Stimulated activated CD4-positive, alpha-beta T cell treated with anti-CD3 and anti-CD28 coated beads, Interleukin-1b, Interleukin-23, amount 100 ng/mL, for 1 hour (primary cell): ENCODE measurements at regions not wholly inside any gene's neighbourhood (a gene's known extent, or its start where the extent isn't known, plus 50 kb on each side); places are given as distances from the start of the nearest gene placed in this dataset.
A peak's percentile ranks its signal among the peaks of the same experiment; 100 is the strongest.

Experiments used
- DNase-seq, 2 donors: peaks; one replicate each; pipeline ENCODE4 v3.0.0-alpha.2; 2020; ENCODE audit warnings: low read depth in 2 of 2

DNA sequence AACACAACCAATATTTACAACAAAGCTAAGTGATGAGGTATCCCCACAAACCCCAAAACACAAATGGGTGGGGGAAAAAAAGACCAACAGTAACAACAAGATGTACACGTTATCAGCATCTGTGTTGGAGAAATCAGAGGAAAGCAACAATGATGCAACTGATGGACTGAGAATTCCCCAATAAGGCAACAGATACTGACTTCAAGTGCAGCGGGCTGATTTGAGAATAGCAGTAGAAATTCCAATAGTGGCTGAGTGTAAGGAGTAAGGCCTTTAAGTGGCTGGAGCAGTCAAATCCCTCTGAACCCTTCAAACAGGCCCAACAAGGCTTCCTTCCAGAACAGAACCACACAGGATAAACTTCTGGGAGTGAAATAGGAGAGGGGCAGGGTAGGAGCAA is 97.6 kb downstream of the TM2D1 start:
- DNase-seq: no peak

DNA sequence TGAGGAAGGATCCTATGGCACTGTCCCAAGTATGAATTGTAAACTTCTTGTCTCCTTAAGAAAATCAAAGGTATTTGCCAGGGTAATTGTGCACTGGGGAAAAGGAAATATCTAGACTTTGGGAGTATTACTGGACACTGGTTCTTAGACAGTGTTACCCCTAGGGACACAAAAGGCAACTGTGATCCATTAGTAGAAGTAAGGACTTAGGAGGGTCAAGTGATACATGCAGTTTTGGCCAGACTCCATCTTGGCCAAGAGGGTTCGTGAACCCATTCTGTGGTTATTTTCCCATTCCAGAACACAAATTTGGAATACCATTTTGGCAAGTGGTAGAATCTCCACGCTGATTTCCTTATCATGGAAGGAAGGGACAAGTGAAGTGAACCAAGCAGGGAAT is 98.1 kb downstream of the TM2D1 start:
- DNase-seq: no peak

DNA sequence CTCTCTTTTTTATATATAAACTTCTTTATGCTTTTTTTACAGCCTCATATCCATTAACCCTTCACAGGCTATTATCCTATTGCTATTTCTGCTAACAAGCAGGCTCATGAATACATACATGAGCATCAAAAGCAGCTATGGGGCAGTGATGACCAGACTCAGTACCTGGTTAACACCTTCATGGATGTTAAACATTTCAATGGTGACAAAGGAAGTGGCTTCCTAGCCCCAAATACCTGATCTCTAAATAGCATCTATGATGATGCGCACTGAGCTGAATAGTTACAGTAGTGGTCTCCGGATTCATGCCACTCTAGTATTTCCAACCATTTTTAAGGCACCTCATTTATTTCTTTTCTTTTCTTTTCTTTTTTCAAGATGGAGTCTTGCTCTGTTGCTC is 101.1 kb downstream of the TM2D1 start:
- no peak for DNase-seq

DNA sequence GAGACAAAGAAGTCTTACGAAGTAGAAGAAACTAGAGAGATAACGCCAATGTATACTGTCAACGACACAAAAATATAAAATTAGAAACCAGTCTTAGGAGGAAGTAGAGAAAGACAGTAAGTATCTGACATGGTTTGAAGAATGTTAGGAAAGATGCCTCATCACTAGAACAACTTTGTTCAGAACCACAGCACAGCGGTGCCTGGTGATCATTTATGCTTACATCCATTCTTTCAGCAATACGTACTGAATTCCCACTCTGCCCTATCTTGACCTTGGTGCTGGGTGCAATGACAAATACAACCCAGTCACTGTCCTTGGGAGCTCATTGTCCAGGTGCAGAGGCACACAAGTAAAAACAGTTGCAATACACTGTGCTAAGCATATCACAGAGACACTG is 104.4 kb downstream of the TM2D1 start:
- DNase-seq: no peak

DNA sequence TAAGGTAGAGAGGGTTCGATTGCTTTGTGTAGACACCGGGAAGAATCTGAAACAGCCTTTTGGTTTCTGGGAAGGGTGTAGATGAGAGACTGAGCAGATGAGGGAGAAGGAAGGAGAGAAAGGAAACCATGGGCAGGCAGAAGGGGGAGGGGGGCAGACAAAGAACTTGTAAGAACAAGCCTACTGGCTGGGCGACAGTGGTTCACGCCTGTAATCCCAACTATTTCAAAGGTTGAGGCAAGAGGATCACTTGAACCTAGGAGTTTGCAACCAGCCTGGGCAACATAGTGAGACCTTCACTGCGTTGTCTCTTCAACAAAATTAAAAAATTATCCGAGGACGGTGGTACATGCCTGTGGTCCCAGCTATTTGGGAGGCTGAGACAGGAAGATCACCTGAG is 106.2 kb downstream of the TM2D1 start:
- DNase-seq: no peak

DNA sequence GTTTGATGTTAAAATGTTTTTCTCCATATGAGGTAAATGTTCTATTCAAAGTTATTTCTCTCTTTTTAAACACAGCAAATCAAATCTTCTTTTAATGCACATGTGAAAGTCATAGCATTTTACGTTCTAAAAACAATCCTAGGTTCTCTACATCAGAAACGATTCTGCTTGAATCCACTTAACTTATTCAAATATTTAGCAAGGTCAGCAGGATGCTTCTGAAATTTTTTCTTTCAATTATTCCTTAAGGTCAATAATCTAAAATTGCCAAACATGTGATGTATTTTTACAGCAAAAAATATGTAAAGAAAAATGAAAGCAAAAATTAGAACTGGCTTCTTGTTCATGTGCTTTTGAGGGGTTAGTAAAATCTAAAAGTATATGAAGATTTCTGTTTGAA is 106.7 kb downstream of the TM2D1 start:
- DNase-seq: no peak

DNA sequence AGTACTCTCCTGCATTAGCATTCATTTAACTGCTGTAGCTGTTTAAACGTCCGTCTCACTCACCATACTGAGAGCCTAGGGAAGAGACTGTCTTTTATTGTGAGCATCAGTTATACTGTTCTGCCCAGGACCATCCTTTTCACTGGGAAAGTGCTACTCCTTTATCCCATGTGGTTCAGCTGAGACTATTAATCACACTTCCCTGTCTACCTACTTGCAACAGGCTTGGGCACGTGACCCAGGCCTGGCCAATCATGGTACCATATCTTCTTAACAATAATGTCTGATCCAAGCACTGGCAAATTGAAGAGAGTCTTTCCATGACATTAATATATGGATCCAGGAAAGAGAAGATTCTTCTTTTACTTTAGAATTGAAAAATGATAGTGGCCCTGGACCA is 108.1 kb downstream of the TM2D1 start:
- no peak for DNase-seq

DNA sequence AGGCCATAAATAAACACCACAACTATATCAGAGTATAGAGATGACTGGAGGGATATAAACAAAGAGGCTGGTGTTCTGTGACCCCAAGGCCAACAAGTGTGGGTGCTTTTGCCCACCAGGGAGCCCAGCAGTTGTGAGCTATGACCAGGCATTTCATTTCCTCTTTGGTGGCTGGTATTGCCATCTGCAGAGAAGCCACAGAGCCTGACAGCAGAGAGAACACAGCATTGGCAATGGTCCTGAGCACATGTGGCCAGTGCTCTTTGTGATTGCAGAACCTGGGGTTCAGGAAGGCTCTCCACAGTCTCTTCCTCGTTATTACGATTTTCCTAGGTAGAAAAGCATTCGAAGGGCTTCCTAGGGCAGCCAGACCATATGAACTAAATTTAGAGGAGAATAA is 112.3 kb downstream of the TM2D1 start:
- no peak for DNase-seq

DNA sequence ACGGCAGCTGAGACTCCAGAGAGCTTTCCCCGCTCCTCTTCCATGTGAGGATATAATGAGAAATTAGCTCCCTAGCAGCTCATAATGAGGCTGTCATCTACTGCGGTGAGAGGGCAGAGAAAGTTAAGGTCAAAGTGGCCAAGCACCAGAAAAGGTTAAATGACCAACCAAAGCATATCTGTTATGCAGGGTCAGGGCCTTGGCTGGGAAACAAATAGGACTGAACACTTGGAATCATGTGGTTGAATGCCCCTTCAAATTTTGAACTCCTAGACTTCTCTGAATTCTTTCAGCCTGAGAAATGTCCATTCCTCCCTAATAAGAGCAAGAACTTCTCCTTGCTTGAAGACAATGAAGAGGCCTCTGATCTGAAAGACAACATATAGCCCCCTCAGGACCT is 115.9 kb downstream of the TM2D1 start:
- no peak for DNase-seq

DNA sequence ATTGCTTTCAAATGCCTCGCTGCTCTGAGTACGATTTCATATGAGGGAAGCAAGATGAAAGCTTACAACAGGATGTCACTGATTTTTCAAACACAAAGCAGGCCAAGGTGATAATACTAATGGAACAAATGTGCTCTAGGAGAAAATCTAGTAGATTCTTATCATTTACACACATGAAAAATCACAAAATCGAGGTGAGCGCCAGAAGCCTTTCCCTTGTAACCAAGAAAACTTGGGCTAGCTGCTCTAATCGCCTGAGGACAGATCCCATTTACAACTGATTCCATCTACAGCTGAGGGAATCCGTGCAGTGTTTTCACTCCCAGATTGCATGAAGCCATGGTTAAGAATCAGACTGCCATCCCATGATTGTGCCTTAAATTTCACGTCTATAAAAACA is 117.5 kb downstream of the TM2D1 start:
- DNase-seq: no peak

DNA sequence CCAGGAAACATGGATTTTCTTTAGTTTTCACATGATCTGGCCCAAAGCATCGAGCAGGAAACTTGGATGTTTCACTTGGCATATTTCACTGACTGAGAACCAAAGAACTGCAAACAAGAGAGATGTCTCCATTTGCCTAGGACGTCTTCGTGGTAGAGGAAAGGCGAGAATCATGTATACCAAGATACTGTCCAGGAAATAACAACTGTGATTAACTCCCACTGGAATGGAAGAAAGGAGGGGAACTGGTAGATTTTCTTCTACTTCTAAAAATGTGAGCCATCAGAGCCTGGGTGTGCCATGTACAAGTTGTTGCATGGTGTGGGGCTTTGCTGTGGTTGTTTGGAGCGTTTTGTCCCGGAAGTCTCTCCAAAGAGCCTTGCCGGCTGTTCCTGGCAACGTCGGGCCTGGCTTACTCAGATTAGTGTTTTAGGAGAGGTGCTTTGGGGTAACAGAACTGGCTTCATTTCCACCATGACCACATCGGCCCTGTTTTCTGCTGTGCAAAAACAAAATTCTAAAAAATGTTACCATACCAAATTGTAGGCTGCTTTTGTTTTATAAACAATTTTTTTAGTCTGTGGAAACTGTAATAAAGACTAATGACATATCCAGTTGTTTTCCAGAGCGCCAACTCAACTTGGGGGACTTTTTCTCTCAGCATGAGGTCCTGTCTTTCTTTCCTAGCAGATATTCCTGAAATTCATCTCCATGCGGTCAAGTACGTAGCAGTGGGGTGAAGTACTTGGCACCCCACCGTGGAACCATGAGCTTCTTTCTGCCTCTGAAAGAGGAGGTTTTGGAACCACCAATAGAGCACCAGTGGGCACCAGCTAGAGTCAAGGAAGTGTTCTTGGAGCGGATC is 118.3 kb downstream of the TM2D1 start:
- DNase-seq: no peak

DNA sequence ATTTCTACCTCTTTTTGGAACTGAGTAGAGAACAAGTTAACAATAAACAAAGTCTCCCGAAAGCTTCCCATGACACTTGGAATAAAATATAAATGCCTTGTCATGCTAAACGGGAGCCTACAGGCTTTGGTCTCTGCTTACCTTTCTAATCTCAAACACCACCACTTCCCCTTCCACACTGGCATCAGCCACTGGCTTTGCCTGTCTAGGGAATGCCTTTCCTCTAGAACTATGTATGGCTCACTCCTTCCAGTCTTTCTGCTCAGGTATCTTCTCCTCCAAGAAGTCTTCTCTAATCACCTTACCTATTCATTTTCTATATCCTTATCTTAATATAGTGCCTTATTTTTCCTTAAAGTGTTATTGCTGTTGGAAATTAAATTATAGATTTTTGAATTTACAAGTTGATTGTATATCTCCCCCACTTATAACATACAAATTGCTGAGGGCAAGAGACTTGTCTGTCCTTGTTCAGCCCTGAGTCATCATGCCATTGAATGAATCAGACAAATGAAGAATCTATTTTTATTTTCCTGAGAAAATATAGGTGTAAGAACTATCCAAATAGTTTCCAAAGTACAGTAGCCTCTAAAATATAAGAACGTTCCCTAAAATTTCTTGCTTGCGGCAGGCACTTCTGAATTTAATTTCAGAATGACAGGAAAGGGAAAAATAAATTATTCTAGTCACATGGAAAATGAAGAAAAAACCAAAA is 119.2 kb downstream of the TM2D1 start:
- DNase-seq: no peak

DNA sequence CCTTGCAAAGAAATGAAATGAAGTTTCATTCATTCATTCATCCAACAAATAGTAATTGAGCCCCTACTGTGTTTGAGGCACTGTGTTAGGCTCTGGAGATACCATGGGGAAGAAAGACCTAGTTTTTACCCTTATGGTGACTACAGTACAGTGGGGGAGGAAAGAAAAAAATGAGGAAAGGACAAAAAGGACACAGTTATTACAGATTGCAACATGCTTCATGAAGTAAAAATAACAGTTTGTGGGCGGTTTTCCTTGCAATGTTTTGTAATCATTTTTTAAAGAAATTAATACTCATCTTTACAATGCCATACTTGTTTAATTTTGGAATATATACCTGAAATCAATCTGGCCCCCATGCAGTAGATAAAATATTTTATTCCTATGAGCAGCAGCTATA is 120.3 kb downstream of the TM2D1 start:
- no peak for DNase-seq

DNA sequence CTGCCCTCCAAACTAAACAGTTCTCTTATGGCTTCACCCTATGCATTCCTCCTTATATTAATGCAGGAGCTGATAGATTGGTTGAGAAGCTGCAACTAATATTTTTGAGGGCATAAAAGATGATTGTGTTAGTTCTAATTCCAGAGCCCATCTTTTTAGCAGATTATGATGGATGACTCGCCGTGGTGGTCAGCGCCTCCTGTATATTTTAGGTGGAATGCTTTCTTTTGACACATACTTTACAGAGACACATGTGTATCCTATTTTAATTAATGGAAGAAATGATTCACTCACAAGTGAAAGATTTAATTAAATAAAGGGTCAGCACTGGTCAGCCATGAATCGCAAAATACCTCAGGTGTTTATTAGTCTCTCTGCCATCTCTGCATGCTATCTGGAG is 120.7 kb downstream of the TM2D1 start:
- DNase-seq: no peak

DNA sequence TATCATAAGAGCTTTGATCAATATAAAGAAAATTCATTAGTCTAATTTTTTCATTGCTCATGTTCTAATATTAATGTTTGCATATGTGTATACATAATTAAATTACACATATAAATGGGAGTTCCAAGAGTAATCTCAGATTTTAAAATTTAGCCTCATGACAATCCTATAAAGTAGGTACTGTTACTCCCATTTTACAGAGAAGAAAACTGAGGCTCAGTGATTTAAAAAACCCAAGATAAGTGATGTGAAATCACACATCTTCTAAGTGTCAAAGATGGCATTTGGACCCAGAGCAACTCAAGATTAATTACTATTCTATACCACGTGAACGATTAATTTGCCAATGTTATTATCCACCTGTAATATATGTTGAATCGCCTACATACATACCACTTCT is 122.3 kb downstream of the TM2D1 start:
- no peak for DNase-seq

DNA sequence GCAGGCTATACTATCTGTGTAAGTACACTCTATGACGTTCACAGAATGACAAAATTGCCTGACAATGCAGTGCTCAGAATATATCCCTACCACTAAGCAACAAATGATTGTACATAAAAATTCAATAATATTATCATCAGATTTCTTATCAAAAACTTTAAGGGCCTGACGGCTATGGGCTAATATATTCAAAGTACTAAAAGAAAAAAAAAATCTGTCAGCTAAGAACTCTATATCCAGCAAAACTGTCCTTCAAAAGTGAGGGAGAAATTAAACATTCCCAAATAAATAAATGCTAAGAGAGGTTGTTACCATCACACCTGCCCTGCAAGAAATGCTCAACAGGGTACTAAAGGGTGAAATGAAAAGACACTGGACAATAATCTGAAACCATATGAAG is 127.3 kb downstream of the TM2D1 start:
- no peak for DNase-seq

DNA sequence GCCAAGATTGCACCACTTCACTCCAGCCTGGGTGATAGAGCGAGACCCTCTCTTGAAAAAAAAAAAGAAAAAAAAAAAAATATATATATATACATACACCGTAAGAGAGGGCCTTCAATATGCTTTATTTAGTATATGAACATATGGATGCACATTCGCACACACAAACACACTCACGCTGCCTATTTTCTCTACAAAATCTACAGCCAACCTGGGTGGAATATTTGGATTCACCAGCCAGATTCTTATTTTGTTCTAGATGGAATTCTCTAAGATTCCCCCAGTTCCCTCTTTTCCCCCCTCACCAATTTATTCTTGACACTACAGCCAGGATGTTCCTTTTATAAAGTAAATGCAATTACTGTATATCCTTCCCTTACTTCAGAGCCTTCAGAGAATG is 131.6 kb downstream of the TM2D1 start:
- DNase-seq: no peak

DNA sequence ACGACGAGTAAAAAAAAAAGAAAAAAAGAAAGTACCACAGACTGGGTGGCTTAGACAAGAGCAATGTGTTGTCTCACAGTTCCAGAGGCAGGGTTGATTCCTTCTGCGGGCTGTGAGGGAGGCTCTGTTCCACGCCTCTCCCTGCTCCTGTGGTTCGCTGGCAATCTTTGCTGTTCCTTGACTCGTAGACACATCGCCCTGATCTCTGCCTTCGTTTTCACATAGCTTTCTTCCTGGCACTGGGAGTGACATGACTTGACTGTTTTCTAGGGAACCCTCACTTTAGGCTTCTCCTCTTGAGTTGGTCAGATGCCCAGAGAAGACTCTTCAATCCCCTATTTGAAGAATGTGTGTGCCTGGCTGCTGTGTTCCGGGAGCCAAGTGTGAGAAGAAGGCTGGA is 133.6 kb downstream of the TM2D1 start:
- no peak for DNase-seq

DNA sequence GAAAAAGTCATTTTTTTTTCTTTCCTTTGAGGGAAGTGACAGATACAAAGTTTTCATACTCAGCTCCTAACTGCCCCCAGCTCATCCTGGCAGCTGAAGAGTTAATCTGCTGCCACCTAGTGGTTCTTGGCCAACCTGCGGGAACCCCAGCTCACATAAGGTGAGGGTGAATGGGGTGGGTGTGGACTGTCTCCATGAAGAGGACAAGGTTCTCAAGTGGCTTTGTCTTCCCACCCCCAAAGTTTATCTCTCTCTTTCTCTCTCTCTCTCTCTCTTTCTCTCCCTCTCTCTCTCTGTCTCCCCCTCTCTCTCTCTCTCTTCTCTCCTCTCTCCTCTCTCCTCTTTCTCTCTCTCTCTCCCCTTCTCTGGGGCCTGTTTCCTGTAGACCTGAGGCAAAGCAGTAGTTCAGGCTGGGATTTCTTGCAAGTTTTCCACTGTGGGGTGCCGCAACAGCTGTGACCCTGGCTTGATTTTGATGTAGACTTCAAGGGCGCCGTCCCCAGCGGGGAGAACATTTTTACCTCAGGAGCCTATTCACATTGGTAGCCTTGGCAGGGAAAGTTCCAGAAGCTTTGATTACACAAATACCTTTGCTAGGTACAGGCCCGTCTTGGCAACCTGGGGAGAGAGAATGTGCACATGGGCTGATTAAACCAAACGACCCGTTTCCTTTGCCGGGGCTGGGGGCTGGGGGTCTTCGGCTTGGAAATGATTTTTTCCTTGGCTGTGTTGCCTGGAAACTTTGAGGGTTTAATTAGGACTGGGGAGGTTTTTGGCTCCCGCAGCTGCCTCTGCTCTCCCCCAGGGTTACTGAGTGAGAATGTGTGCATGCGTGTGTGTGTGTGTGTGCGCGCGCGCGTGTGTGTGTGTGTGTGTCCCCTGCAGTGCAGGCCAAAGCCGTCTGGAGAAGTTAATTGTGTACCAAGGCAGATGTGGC is 135.9 kb downstream of the TM2D1 start:
- peak; percentile 12 to 14 for DNase-seq

DNA sequence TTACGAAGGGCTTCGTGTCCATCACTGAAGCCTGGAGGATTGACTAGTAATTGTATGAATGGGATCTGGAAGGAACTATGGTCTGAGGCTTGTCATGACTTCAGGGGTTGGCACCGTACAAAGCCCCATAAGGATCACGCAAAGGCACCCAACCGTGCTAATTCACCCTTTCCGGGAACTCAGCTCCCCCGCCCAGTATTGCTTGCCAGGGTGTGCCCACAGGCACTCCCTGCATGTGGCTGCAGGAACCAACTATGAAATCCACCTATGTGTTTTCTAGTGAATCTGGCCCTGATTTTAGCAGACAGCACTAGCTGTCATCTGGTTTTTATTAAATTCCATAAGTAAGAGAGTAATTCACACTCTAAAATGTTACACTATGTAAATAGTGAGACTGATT is 139.2 kb downstream of the TM2D1 start:
- DNase-seq: no peak

DNA sequence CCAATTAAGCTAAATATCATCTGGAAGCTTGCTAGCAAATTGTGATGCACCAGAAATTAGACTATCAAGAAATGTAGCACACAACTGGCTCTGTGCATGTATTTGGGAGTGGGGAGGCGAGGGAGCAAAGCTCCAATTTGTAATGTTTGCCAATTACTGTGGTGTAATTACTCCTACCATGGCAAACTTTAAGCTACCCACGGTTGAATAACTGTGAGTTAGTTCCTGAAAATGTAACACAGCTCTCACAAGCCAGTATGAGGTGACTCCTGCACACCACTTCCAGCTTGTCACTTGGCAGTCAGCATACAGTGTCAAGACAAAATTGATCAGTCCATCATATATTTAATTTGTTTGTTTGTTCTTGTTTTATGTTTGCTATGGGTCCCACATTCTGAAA is 141.2 kb downstream of the TM2D1 start:
- DNase-seq: no peak

DNA sequence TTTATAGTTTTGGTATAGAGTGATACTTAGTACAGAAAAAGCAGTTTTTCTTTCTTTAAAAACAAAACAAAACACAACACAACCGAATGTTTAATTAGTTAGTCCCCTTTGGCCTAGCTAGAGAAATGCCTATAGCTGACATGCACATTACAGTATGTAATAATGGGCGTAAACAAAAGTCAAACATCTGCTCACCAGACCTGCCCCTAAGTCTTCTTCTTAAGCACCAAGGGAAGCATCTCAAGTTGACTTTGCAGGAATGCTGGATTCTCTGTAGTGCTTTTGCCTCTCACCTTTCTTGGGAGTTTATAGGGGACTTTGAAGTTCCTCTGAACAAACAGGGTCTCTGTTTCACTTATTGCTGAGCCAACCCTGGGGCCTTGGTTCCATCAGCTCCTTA is 143.7 kb downstream of the TM2D1 start:
- DNase-seq: no peak
